Skin epidermis (tissue), 12 donors: ENCODE measurements at regions not wholly inside any gene's neighbourhood (a gene's known extent, or its start where the extent isn't known, plus 50 kb on each side); places are given as distances from the start of the nearest gene placed in this dataset.

Experiments used
- H3K27ac ChIP-seq, 21 experiments: fragments of 200-600 bp; sonication (generic) in 11 of 21; one replicate each; pipeline ENCODE4 v1.5.0; 2020; ENCODE audit warnings: mild to moderate bottlenecking in 3 of 21, inconsistent platforms in 2 of 21, moderate library complexity in 2 of 21
- H3K4me3 ChIP-seq, 7 experiments: fragments of 200-600 bp; sonication (generic) in 2 of 7; one replicate each; pipeline ENCODE4 v1.5.0; 2020; ENCODE audit warnings: inconsistent platforms in 2 of 7, mild to moderate bottlenecking in 2 of 7, moderate library complexity in 1 of 7

GRCh38 chr6:88558981-88559380 lies 392.8 kb upstream of the CNR1 start:
- Histone ChIP-seq H3K4me3 (no peak overlapping the region), H3K27ac (no peak overlapping the region)

- H3K27ac ChIP-seq = no peak overlapping the region
- H3K4me3 ChIP-seq = no peak overlapping the region
These were observed 390.5 kb upstream of the CNR1 start for GRCh38 chr6:88556663-88557062.

GRCh38 chr6:88548891-88549505 lies 382.9 kb upstream of the CNR1 start:
- H3K27ac ChIP-seq = no peak overlapping the region
- no peak overlapping the region for H3K4me3 ChIP-seq

GRCh38 chr6:88547768-88548167 lies 381.6 kb upstream of the CNR1 start:
- Histone ChIP-seq H3K27ac (no peak overlapping the region), H3K4me3 (no peak overlapping the region)

- H3K4me3 ChIP-seq = no peak overlapping the region
These were observed 379.8 kb upstream of the CNR1 start for GRCh38 chr6:88545991-88546390.

GRCh38 chr6:88544986-88545612 lies 379.0 kb upstream of the CNR1 start:
- no peak overlapping the region for H3K4me3 ChIP-seq
- no peak overlapping the region for H3K27ac ChIP-seq

More at GRCh38 chr6:88545991-88546390, 379.8 kb upstream of the CNR1 start:
- H3K27ac ChIP-seq = no peak overlapping the region

- Histone ChIP-seq H3K27ac (no peak overlapping the region), H3K4me3 (no peak overlapping the region)
These were observed 373.2 kb upstream of the CNR1 start for GRCh38 chr6:88539295-88539764.

GRCh38 chr6:88538840-88539239 lies 372.7 kb upstream of the CNR1 start:
- H3K27ac ChIP-seq = no peak overlapping the region
- H3K4me3 ChIP-seq = no peak overlapping the region

- Histone ChIP-seq H3K4me3 (no peak overlapping the region), H3K27ac (no peak overlapping the region)
These were observed 372.1 kb upstream of the CNR1 start for GRCh38 chr6:88538130-88538706.

GRCh38 chr6:88536071-88536625 lies 370.0 kb upstream of the CNR1 start:
- no peak overlapping the region for H3K27ac ChIP-seq
- H3K4me3 ChIP-seq = no peak overlapping the region

- Histone ChIP-seq H3K27ac (no peak overlapping the region), H3K4me3 (no peak overlapping the region)
These were observed 369.2 kb upstream of the CNR1 start for GRCh38 chr6:88535306-88535705.

GRCh38 chr6:88532241-88532860 lies 366.2 kb upstream of the CNR1 start:
- no peak overlapping the region for H3K4me3 ChIP-seq
- H3K27ac ChIP-seq = no peak overlapping the region

- no peak overlapping the region for H3K27ac ChIP-seq
These were observed 363.6 kb upstream of the CNR1 start for GRCh38 chr6:88529726-88530125.

GRCh38 chr6:88520445-88520844 lies 354.3 kb upstream of the CNR1 start:
- Histone ChIP-seq H3K27ac (no peak overlapping the region), H3K4me3 (no peak overlapping the region)

More at GRCh38 chr6:88529726-88530125, 363.6 kb upstream of the CNR1 start:
- H3K4me3 ChIP-seq = no peak overlapping the region

- H3K4me3 ChIP-seq = no peak overlapping the region
- no peak overlapping the region for H3K27ac ChIP-seq
These were observed 353.8 kb upstream of the CNR1 start for GRCh38 chr6:88520017-88520338.

GRCh38 chr6:88519301-88520016 lies 353.3 kb upstream of the CNR1 start:
- Histone ChIP-seq H3K4me3 (no peak overlapping the region), H3K27ac (no peak overlapping the region)

GRCh38 chr6:88517737-88518136 lies 351.6 kb upstream of the CNR1 start:
- Histone ChIP-seq H3K27ac (no peak overlapping the region), H3K4me3 (no peak overlapping the region)

- H3K4me3 ChIP-seq = no peak overlapping the region
- no peak overlapping the region for H3K27ac ChIP-seq
These were observed 347.8 kb upstream of the CNR1 start for GRCh38 chr6:88513920-88514319.

- Histone ChIP-seq H3K4me3 (no peak overlapping the region), H3K27ac (no peak overlapping the region)
These were observed 347.3 kb upstream of the CNR1 start for GRCh38 chr6:88513471-88513870.

GRCh38 chr6:88512951-88513350 lies 346.8 kb upstream of the CNR1 start:
- no peak overlapping the region for H3K27ac ChIP-seq
- no peak overlapping the region for H3K4me3 ChIP-seq
